ENCODE measurements at regions not wholly inside any gene's neighbourhood (a gene's known extent, or its start where the extent isn't known, plus 50 kb on each side); places are given as distances from the start of the nearest gene placed in this dataset.

DNA sequence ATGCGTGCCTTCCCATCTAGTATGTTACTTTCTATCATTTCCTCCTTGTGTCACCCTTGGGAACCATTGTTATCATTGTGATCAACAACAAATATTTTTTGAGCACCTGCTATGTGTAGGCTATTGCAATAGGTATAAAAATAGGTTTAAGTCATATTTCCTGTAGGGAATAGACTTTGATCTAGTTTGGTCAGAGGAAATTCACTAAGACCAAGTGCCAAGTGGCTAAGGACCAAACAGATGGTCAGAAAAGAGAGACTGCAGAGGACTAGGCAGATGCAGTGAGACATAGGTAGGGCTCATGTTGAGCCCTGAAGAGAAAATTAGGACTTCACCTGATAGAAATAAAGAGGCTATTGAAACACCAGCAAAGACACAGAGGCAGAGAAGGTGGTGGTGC is 430.0 kb upstream of the ADAMTSL1 start:
- no peak for TF ChIP-seq CTCF (conservative IDR thresholded peaks at IDR 0.05; ENCODE audit: low read depth, low read length)
- TF ChIP-seq FOS (IDR thresholded peaks at IDR 0.05; ENCODE audit: low read depth, low read length) = no peak
- TF ChIP-seq, protein P1, sequence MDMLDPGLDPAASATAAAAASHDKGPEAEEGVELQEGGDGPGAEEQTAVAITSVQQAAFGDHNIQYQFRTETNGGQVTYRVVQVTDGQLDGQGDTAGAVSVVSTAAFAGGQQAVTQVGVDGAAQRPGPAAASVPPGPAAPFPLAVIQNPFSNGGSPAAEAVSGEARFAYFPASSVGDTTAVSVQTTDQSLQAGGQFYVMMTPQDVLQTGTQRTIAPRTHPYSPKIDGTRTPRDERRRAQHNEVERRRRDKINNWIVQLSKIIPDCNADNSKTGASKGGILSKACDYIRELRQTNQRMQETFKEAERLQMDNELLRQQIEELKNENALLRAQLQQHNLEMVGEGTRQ (IDR thresholded peaks at IDR 0.05; ENCODE audit: low read depth, low read length) = no peak
- no peak for TF ChIP-seq BHLHE40 (IDR thresholded peaks at IDR 0.05; ENCODE audit: low read depth, low read length)
- TF ChIP-seq CHD1 (IDR thresholded peaks at IDR 0.05; ENCODE audit: low read depth, low read length) = no peak
- TF ChIP-seq POLR2A (IDR thresholded peaks at IDR 0.05; ENCODE audit: low read depth, low read length) = no peak
- no peak for TF ChIP-seq MAZ (IDR thresholded peaks at IDR 0.05; ENCODE audit: borderline replicate concordance, low read depth, low read length)
- TF ChIP-seq MXI1 (IDR thresholded peaks at IDR 0.05; ENCODE audit: borderline replicate concordance, low read depth, low read length) = no peak
- TF ChIP-seq MAFK (IDR thresholded peaks at IDR 0.05; ENCODE audit: low read depth, low read length) = no peak
- no peak for TF ChIP-seq ELK1 (IDR thresholded peaks at IDR 0.05; ENCODE audit: borderline replicate concordance, low read depth, low read length)
- no peak for TF ChIP-seq RFX5 (IDR thresholded peaks at IDR 0.05; ENCODE audit: low read depth, low read length)
- no peak for TF ChIP-seq CEBPB (IDR thresholded peaks at IDR 0.05; ENCODE audit: low read depth, low read length)
- no peak for TF ChIP-seq NFE2L2 (IDR thresholded peaks at IDR 0.05; ENCODE audit: low read depth, low read length)
- no peak for TF ChIP-seq SMC3 (IDR thresholded peaks at IDR 0.05; ENCODE audit: low read depth, low read length)
- no peak for TF ChIP-seq RAD21 (IDR thresholded peaks at IDR 0.05; ENCODE audit: low read length)
- Histone ChIP-seq H3K79me1 (ENCODE audit: low read depth in 1 of 2, low read length in 2 of 2) (no peaks in the 10 kb centered on the region), H4K20me1 (ENCODE audit: insufficient read depth, low read length) (no peaks in the 10 kb centered on the region), H2BK20ac (ENCODE audit: low read depth, low read length) (no peak overlapping the region), H3K4me3 (ENCODE audit: insufficient read depth, low read depth, low read length) (no peak overlapping the region), H3K27ac (ENCODE audit: insufficient read depth, low read length) (no peak overlapping the region), H3K4ac (ENCODE audit: low read depth, low read length) (no peak overlapping the region), H3K9me3 (ENCODE audit: control insufficient read depth, insufficient read depth, low read length) (no peaks in the 10 kb centered on the region), H4K5ac (ENCODE audit: low read depth, low read length) (no peak overlapping the region), H3K9ac (ENCODE audit: low read depth, low read length) (no peak overlapping the region), H3K18ac (ENCODE audit: low read depth, low read length) (no peak overlapping the region), H3K9me1 (ENCODE audit: insufficient read depth, low read length) (no peaks in the 10 kb centered on the region), H2BK15ac (ENCODE audit: low read depth, low read length) (no peak overlapping the region), H2AK9ac (replicated peaks; ENCODE audit: low read depth, low read length, poor library complexity) (no peak overlapping the region), H3K23ac (ENCODE audit: low read depth, low read length) (no peak overlapping the region), H3K56ac (ENCODE audit: extremely low read depth, insufficient read depth, low read length) (no peak overlapping the region), H2AFZ (replicated peaks; ENCODE audit: low read length, poor library complexity) (no peak overlapping the region), H3K4me2 (ENCODE audit: low read depth, low read length) (no peak overlapping the region), H3K36me3 (ENCODE audit: control insufficient read depth, insufficient read depth, low read length) (no peaks in the 10 kb centered on the region), H2BK120ac (ENCODE audit: low read depth, low read length) (no peak overlapping the region), H3K27me3 (ENCODE audit: control insufficient read depth, insufficient read depth, low read length) (no peaks in the 10 kb centered on the region), H4K8ac (ENCODE audit: low read depth in 2 of 2, low read length in 2 of 2) (no peak overlapping the region), H2AK5ac (ENCODE audit: low read depth, low read length) (no peak overlapping the region), H3K14ac (replicated peaks; ENCODE audit: low read depth, low read length) (no peak overlapping the region), H4K91ac (ENCODE audit: insufficient read depth, low read depth, low read length) (no peak overlapping the region), H3K4me1 (ENCODE audit: control insufficient read depth, insufficient read depth, low read length) (no peaks in the 10 kb centered on the region), H2BK5ac (ENCODE audit: low read depth, low read length, poor library complexity, severe bottlenecking) (no peak overlapping the region)
- in situ Hi-C loops (cut with MboI; ENCODE audit: low sequenced_read_pairs) (no loop called here), dilution Hi-C loops (cut with HindIII; ENCODE audit: low sequenced_read_pairs, unreplicated experiment) (no loop called here), intact Hi-C loops (cut with micrococcal nuclease) (no loop called here)
- ATAC-seq (ENCODE audit: low read depth) (no peak), DNase-seq (no peak)
- WGBS, 2 experiments (ENCODE audit: extremely low coverage in 2 of 2, insufficient read length in 1 of 2) = no CpG with 5 or more reads among the region's 1 CpG
- BruUV-seq (replicated peaks) = no TSS peak
- CTCF ChIA-PET = no interaction called here
- POLR2A ChIA-PET (ENCODE audit: unreplicated experiment) = no interaction called here
